ENCODE measurements at regions not wholly inside any gene's neighbourhood (a gene's known extent, or its start where the extent isn't known, plus 50 kb on each side); places are given as distances from the start of the nearest gene placed in this dataset.

- no peak for TF ChIP-seq Cebpa-rat (IDR thresholded peaks at IDR 0.05)
- Histone ChIP-seq H3K27ac (no peak overlapping the region), H3K4me3 (no peak overlapping the region), H3K36me3 (no peaks in the 10 kb centered on the region), H3K4me2 (no peak overlapping the region), H3K9me3 (replicated peaks in 1 of 11) (no peaks in the 10 kb centered on the region), H3K27me3 (no peaks in the 10 kb centered on the region), H4K20me1 (no peaks in the 10 kb centered on the region), H3K4me1 (no peaks in the 10 kb centered on the region), H3K9ac (no peak overlapping the region)
These were observed 652.1 kb downstream of the RNF144B start for GRCh38 chr6:19039287-19039686.

GRCh38 chr6:19041906-19042305, 654.8 kb downstream of the RNF144B start:
- no peaks in the 10 kb centered on the region for H3K4me1 ChIP-seq
- no peak overlapping the region for H3K4me3 ChIP-seq
- no peak for TF ChIP-seq Cebpa-rat (IDR thresholded peaks at IDR 0.05)
- no peaks in the 10 kb centered on the region for H3K36me3 ChIP-seq
- H3K27me3 ChIP-seq: no peaks in the 10 kb centered on the region
- H3K27ac ChIP-seq: no peak overlapping the region
- H3K9ac ChIP-seq: no peak overlapping the region
- H4K20me1 ChIP-seq: no peaks in the 10 kb centered on the region
- H3K4me2 ChIP-seq: no peak overlapping the region
- peaks cover 0 to 5% (median 0%) of the 10 kb centered on the region in 11 experiments; a peak in 1 of 22 replicates for H3K9me3 ChIP-seq (replicated peaks in 1 of 11)

- Histone ChIP-seq H3K9ac (no peak overlapping the region), H3K4me2 (no peak overlapping the region), H3K9me3 (replicated peaks in 1 of 11) (peaks cover 0 to 10% (median 0%) of the 10 kb centered on the region in 11 experiments; a peak in 1 of 22 replicates), H3K4me3 (no peak overlapping the region), H3K27me3 (no peaks in the 10 kb centered on the region), H3K27ac (no peak overlapping the region), H3K4me1 (no peaks in the 10 kb centered on the region), H3K36me3 (no peaks in the 10 kb centered on the region), H4K20me1 (no peaks in the 10 kb centered on the region)
- TF ChIP-seq Cebpa-rat (IDR thresholded peaks at IDR 0.05): no peak
These were observed 655.3 kb downstream of the RNF144B start for GRCh38 chr6:19042420-19042819.

- H3K9ac ChIP-seq: no peak overlapping the region
- H3K27ac ChIP-seq: no peak overlapping the region
- H3K36me3 ChIP-seq: no peaks in the 10 kb centered on the region
- no peak for TF ChIP-seq Cebpa-rat (IDR thresholded peaks at IDR 0.05)
- no peak overlapping the region for H3K4me3 ChIP-seq
- H3K4me1 ChIP-seq: no peaks in the 10 kb centered on the region
- H3K27me3 ChIP-seq: no peaks in the 10 kb centered on the region
- H3K9me3 ChIP-seq (replicated peaks in 1 of 11): peaks cover 0 to 46% (median 5%) of the 10 kb centered on the region in 11 experiments; a peak in 7 of 22 replicates
- no peak overlapping the region for H3K4me2 ChIP-seq
- H4K20me1 ChIP-seq: no peaks in the 10 kb centered on the region
These were observed 663.6 kb downstream of the RNF144B start for GRCh38 chr6:19050765-19051164.

- H3K4me1 ChIP-seq: no peaks in the 10 kb centered on the region
- no peaks in the 10 kb centered on the region for H3K36me3 ChIP-seq
- H3K27ac ChIP-seq: no peak overlapping the region
- H4K20me1 ChIP-seq: no peaks in the 10 kb centered on the region
- no peak overlapping the region for H3K9ac ChIP-seq
- H3K4me3 ChIP-seq: no peak overlapping the region
- H3K4me2 ChIP-seq: no peak overlapping the region
- no peaks in the 10 kb centered on the region for H3K27me3 ChIP-seq
- H3K9me3 ChIP-seq (replicated peaks in 1 of 11): peaks cover 0 to 45% (median 5%) of the 10 kb centered on the region in 11 experiments; a peak in 8 of 22 replicates
- no peak for TF ChIP-seq Cebpa-rat (IDR thresholded peaks at IDR 0.05)
These were observed 665.1 kb downstream of the RNF144B start for GRCh38 chr6:19052219-19052618.

GRCh38 chr6:19059102-19059501, 672.0 kb downstream of the RNF144B start:
- no peaks in the 10 kb centered on the region for H3K4me1 ChIP-seq
- H3K27ac ChIP-seq: no peak overlapping the region
- no peak overlapping the region for H3K9ac ChIP-seq
- no peak overlapping the region for H3K4me3 ChIP-seq
- no peaks in the 10 kb centered on the region for H3K27me3 ChIP-seq
- TF ChIP-seq Cebpa-rat (IDR thresholded peaks at IDR 0.05): no peak
- H3K4me2 ChIP-seq: no peak overlapping the region
- H3K9me3 ChIP-seq (replicated peaks in 1 of 11): peaks cover 0 to 22% (median 0%) of the 10 kb centered on the region in 11 experiments; a peak in 7 of 22 replicates
- H4K20me1 ChIP-seq: no peaks in the 10 kb centered on the region
- no peaks in the 10 kb centered on the region for H3K36me3 ChIP-seq

- Histone ChIP-seq H4K20me1 (no peaks in the 10 kb centered on the region), H3K27me3 (no peaks in the 10 kb centered on the region), H3K4me2 (no peak overlapping the region), H3K4me1 (no peaks in the 10 kb centered on the region), H3K36me3 (no peaks in the 10 kb centered on the region), H3K9ac (no peak overlapping the region), H3K4me3 (no peak overlapping the region), H3K27ac (no peak overlapping the region), H3K9me3 (replicated peaks in 1 of 11) (no peaks in the 10 kb centered on the region)
- no peak for TF ChIP-seq Cebpa-rat (IDR thresholded peaks at IDR 0.05)
These were observed 680.0 kb downstream of the RNF144B start for GRCh38 chr6:19067165-19067564.

GRCh38 chr6:19070520-19070919, 683.4 kb downstream of the RNF144B start:
- Histone ChIP-seq H3K9ac (no peak overlapping the region), H3K4me2 (no peak overlapping the region), H3K27me3 (no peaks in the 10 kb centered on the region), H3K36me3 (no peaks in the 10 kb centered on the region), H3K9me3 (replicated peaks in 1 of 11) (peaks cover 0 to 8% (median 6%) of the 10 kb centered on the region in 11 experiments; a peak in 7 of 22 replicates), H3K4me3 (no peak overlapping the region), H3K27ac (no peak overlapping the region), H4K20me1 (no peaks in the 10 kb centered on the region), H3K4me1 (no peaks in the 10 kb centered on the region)
- no peak for TF ChIP-seq Cebpa-rat (IDR thresholded peaks at IDR 0.05)

GRCh38 chr6:19083801-19084200, 696.7 kb downstream of the RNF144B start:
- Histone ChIP-seq H3K4me1 (no peaks in the 10 kb centered on the region), H3K4me2 (no peak overlapping the region), H4K20me1 (no peaks in the 10 kb centered on the region), H3K36me3 (no peaks in the 10 kb centered on the region), H3K27me3 (no peaks in the 10 kb centered on the region), H3K9ac (no peak overlapping the region), H3K27ac (no peak overlapping the region), H3K4me3 (no peak overlapping the region), H3K9me3 (replicated peaks in 1 of 11) (no peaks in the 10 kb centered on the region)
- no peak for TF ChIP-seq Cebpa-rat (IDR thresholded peaks at IDR 0.05)

GRCh38 chr6:19086480-19086879, 699.3 kb downstream of the RNF144B start:
- Histone ChIP-seq H3K36me3 (no peaks in the 10 kb centered on the region), H3K27ac (no peak overlapping the region), H3K4me3 (no peak overlapping the region), H3K4me1 (no peaks in the 10 kb centered on the region), H3K9me3 (replicated peaks in 1 of 11) (no peaks in the 10 kb centered on the region), H3K9ac (no peak overlapping the region), H4K20me1 (no peaks in the 10 kb centered on the region), H3K4me2 (no peak overlapping the region), H3K27me3 (no peaks in the 10 kb centered on the region)
- TF ChIP-seq Cebpa-rat (IDR thresholded peaks at IDR 0.05): no peak
